Breast epithelium (tissue), 4 donors: ENCODE measurements at regions not wholly inside any gene's neighbourhood (a gene's known extent, or its start where the extent isn't known, plus 50 kb on each side); places are given as distances from the start of the nearest gene placed in this dataset.

Source experiments
- DNase-seq, 2 donors: peaks; one replicate each; pipeline ENCODE4 v3.0.0-alpha.2; 2019; ENCODE audit warnings: low spot score in 2 of 2
- H3K27ac ChIP-seq, 2 donors: fragments of 200-600 bp; sonication (generic) in 1 of 2; one replicate each; pipeline ENCODE4 v1.5.1; 2016 to 2019; ENCODE audit warnings: mild to moderate bottlenecking in 1 of 2
- H3K27me3 ChIP-seq, 2 donors: fragments of 200-600 bp; sonication (generic) in 1 of 2; one replicate each; pipeline versions ENCODE4 v1.5.1 to v1.6.0; 2017 to 2019; ENCODE audit warnings: control low read depth in 1 of 2, mild to moderate bottlenecking in 1 of 2
- H3K36me3 ChIP-seq: fragments of 200-600 bp; one replicate; pipeline ENCODE4 v1.5.1; 2019
- H3K4me1 ChIP-seq, 2 donors: fragments of 200-600 bp; sonication (generic); one replicate each; pipeline ENCODE4 v1.5.1; 2016 to 2019; ENCODE audit warnings: control low read depth in 1 of 2
- H3K4me3 ChIP-seq, 3 donors: fragments of 200-600 bp; sonication (generic); 1 replicate in 2 of 3; 2 replicates in 1 of 3; pipeline ENCODE4 v1.5.1; 2016 to 2019; ENCODE audit warnings: mild to moderate bottlenecking in 3 of 3, moderate library complexity in 2 of 3
- H3K9me3 ChIP-seq, 2 donors: fragments of 200-600 bp; sonication (generic) in 1 of 2; one replicate each; pipeline ENCODE4 v1.5.1; 2016 to 2019; ENCODE audit warnings: control low read depth in 1 of 2
- POLR2A ChIP-seq: fragments of 450-650 bp; IDR thresholded peaks from one replicate; pipeline ENCODE4 v1.6.1; 2016; ENCODE audit warnings: antibody characterized with exemption, mild to moderate bottlenecking, moderate library complexity
- POLR2AphosphoS5 ChIP-seq, 3 donors: sonication (generic); formaldehyde crosslinking; IDR thresholded peaks; one replicate each; pipeline ENCODE4 v1.6.1; 2017; ENCODE audit warnings: antibody characterized with exemption in 3 of 3
- intact Hi-C: fragments of 100-400 bp; cut with DNase I; formaldehyde crosslinking; loops from one replicate; pipeline ENCODE4 v1.15.1; 2023; ENCODE audit warnings: low total_unique reads
- TF ChIP-seq, protein P1 (sequence below), 3 donors: fragments of 450-650 bp; IDR thresholded peaks; one replicate each; pipeline ENCODE4 v1.5.1; 2016 to 2017; ENCODE audit warnings: antibody characterized with exemption in 3 of 3, mild to moderate bottlenecking in 3 of 3, moderate library complexity in 3 of 3

DNA sequence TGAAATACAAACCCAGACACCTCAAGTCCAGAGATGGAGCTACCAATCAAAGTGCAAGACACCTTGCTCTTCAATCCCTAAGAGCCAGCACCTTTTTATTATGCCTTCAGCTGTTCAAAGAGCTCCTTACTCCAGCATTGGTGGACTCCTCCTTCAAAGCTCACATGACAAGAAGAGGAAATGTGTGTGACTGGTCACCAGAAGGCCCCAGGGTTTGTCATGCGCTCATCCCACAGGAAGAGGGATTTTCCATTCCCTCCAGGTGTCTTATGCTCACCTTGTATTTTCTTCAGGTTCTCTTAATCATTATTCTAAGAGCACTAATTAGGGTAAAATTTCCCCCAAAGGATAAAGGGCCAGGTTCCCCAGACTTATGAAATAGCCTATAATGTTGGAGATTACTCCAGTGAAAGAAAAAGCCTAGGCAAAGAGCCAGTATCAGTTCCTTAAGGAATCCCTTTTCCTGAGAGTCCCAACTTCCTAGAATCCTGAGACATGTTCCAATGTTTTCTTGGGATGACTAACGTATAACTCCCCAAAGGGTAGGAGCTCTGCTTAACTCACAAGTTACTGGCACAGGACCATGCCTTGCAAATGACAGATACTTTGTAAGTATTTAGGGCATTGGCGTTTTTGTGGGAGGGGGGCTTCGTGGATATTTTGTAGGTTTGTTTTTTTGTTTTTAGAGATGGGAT, 56.9 kb upstream of the SOX9 start:
- peak overlapping the region; percentile 54 to 67 for H3K27ac ChIP-seq
- intact Hi-C loops, result no loop called here
- H3K27me3 ChIP-seq, result no peaks in the 10 kb centered on the region
- no peaks in the 10 kb centered on the region for H3K36me3 ChIP-seq
- H3K4me1 ChIP-seq, result no peaks in the 10 kb centered on the region
- TF ChIP-seq, protein P1, sequence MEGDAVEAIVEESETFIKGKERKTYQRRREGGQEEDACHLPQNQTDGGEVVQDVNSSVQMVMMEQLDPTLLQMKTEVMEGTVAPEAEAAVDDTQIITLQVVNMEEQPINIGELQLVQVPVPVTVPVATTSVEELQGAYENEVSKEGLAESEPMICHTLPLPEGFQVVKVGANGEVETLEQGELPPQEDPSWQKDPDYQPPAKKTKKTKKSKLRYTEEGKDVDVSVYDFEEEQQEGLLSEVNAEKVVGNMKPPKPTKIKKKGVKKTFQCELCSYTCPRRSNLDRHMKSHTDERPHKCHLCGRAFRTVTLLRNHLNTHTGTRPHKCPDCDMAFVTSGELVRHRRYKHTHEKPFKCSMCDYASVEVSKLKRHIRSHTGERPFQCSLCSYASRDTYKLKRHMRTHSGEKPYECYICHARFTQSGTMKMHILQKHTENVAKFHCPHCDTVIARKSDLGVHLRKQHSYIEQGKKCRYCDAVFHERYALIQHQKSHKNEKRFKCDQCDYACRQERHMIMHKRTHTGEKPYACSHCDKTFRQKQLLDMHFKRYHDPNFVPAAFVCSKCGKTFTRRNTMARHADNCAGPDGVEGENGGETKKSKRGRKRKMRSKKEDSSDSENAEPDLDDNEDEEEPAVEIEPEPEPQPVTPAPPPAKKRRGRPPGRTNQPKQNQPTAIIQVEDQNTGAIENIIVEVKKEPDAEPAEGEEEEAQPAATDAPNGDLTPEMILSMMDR (IDR thresholded peaks at IDR 0.05), result no peak
- no peak for TF ChIP-seq POLR2AphosphoS5 (IDR thresholded peaks at IDR 0.05)
- TF ChIP-seq POLR2A, result no peak
- H3K9me3 ChIP-seq, result no peaks in the 10 kb centered on the region
- no peak for DNase-seq
- H3K4me3 ChIP-seq, result no peak overlapping the region

DNA sequence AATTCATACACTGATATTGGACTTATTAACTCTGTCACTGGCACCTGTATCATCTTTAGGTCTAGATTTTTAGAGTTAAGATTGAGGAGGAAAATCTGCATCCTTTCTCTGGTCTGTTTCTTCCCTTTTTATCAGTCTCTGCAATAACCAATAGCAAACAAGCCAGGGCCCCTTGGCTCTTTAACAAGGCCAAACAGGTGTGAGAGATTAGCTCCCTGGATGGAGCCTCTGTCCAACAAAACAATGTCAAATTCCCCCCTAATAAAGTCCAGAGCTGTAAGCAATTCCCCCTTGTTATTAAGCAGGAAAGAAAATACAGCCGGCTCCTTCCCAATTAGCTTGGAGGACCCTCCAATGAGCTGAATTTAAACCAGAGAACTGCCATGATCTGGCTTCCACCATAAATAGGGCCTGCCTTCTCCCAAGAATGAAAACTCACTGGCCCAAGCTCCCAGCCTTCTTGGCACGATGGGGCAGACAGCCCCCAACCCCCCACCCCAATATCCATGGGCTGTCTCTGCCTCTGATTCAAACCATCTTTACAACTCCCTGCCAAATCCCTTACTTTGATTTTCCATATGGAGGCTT, 56.1 kb upstream of the SOX9 start:
- peak overlapping the region in 1 of 2 donors; percentile 67 for H3K27ac ChIP-seq
- no peaks in the 10 kb centered on the region for H3K27me3 ChIP-seq
- H3K4me3 ChIP-seq, result no peak overlapping the region
- TF ChIP-seq, protein P1 (IDR thresholded peaks at IDR 0.05), result no peak
- no peak for TF ChIP-seq POLR2AphosphoS5 (IDR thresholded peaks at IDR 0.05)
- no peak for TF ChIP-seq POLR2A
- no peak for DNase-seq
- no peaks in the 10 kb centered on the region for H3K4me1 ChIP-seq
- no peaks in the 10 kb centered on the region for H3K36me3 ChIP-seq
- intact Hi-C loops, result no loop called here
- no peaks in the 10 kb centered on the region for H3K9me3 ChIP-seq

DNA sequence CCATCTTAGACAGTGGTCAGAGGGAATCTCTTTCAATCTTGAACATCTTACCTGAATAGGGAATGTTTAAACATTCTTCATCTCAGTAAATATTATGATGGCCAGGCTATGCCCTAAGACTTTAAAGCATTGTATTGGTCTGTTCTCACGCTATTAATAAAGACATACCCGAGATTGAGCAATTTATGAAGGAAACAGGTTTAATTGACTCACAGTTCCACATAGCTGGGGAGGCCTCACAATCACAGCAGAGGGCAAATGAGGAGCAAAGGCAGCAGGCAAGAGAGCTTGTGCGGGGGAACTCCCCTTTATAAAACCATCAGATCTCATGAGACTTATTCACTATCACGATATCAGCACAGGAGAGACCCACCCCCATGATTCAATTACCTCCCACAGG, 55.3 kb upstream of the SOX9 start:
- H3K27ac ChIP-seq, result peak overlapping the region in 1 of 2 donors; percentile 67
- H3K27me3 ChIP-seq, result no peaks in the 10 kb centered on the region
- H3K36me3 ChIP-seq, result no peaks in the 10 kb centered on the region
- TF ChIP-seq, protein P1 (IDR thresholded peaks at IDR 0.05), result no peak
- TF ChIP-seq POLR2AphosphoS5 (IDR thresholded peaks at IDR 0.05), result no peak
- no peak for TF ChIP-seq POLR2A
- H3K4me1 ChIP-seq, result no peaks in the 10 kb centered on the region
- intact Hi-C loops, result no loop called here
- no peak for DNase-seq
- H3K4me3 ChIP-seq, result no peak overlapping the region
- no peaks in the 10 kb centered on the region for H3K9me3 ChIP-seq

DNA sequence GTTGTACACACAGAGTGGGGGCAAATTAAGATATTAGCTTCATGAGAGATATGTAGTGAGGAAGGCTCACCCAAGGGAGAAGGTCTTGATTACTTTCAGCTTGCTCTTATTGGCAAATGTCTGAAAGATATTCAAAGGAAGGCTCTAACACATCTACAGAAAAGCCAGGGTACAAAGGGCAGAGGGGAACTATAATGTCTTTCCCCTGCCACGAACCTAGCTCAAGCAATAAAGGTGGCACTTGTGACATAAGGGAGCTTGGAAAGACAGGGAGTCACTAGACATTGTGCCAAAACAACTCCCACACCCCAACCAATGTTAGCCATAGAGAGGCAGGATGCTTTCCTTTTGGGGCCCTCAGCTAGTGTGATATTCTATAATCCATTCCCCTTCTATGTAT, 52.2 kb upstream of the SOX9 start:
- no peak for DNase-seq
- H3K27me3 ChIP-seq, result no peaks in the 10 kb centered on the region
- no peaks in the 10 kb centered on the region for H3K9me3 ChIP-seq
- H3K27ac ChIP-seq, result no peak overlapping the region
- no peaks in the 10 kb centered on the region for H3K36me3 ChIP-seq
- TF ChIP-seq, protein P1 (IDR thresholded peaks at IDR 0.05), result no peak
- TF ChIP-seq POLR2A (no peak), POLR2AphosphoS5 (IDR thresholded peaks at IDR 0.05) (no peak)
- no peak overlapping the region for H3K4me3 ChIP-seq
- no peaks in the 10 kb centered on the region for H3K4me1 ChIP-seq
- intact Hi-C loops, result no loop called here

DNA sequence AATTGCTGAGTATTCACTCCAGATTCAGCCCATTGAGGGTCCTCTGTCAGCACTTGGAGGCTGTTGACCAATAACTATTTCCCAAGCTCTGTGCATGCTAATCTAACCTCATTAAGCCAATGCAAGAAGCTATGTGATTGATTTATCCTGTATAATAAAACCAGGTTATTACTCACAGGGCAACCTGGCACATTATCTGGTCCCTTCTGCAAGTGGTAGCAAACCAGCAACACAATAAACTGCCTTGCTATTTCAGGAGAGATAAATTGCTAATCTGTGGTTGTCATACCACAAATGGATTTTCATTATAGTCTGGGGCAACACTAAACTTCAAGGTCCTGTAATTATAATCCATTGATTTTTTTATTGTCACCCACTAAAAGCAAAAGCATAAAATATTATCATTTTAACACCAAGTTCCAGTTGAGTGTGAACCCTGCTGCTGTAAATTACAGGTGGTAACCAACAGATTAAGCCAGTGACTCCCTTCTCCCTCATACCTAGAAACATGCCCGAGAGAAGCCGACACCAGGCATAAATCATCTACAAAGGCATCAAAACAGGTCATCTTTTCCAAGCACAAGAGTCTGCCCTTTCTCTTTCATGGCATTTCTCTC, 51.1 kb upstream of the SOX9 start:
- no peak overlapping the region for H3K27ac ChIP-seq
- H3K36me3 ChIP-seq, result no peaks in the 10 kb centered on the region
- no peak overlapping the region for H3K4me3 ChIP-seq
- intact Hi-C loops, result no loop called here
- DNase-seq, result no peak
- no peaks in the 10 kb centered on the region for H3K27me3 ChIP-seq
- no peaks in the 10 kb centered on the region for H3K4me1 ChIP-seq
- H3K9me3 ChIP-seq, result no peaks in the 10 kb centered on the region
- no peak for TF ChIP-seq POLR2AphosphoS5 (IDR thresholded peaks at IDR 0.05)
- TF ChIP-seq, protein P1 (IDR thresholded peaks at IDR 0.05), result no peak
- no peak for TF ChIP-seq POLR2A
